Osteoblast (primary cell): ENCODE measurements at regions not wholly inside any gene's neighbourhood (a gene's known extent, or its start where the extent isn't known, plus 50 kb on each side); places are given as distances from the start of the nearest gene placed in this dataset.

Experiments used
- DNase-seq: peaks from one replicate; pipeline ENCODE4 v3.0.0; 2011; ENCODE audit warnings: low spot score, mixed read lengths; ENCODE audit not compliant: insufficient read length; ENCODE audit errors: missing footprints
- H2AFZ ChIP-seq: 2 replicates; pipeline ENCODE4 v1.6.0; 2011; ENCODE audit warnings: mild to moderate bottlenecking, low read length
- H3K27ac ChIP-seq: 2 replicates; pipeline ENCODE4 v1.5.1; 2011; ENCODE audit warnings: mild to moderate bottlenecking, low read depth, low read length, moderate library complexity
- H3K27me3 ChIP-seq: 2 replicates; pipeline ENCODE4 v1.6.0; 2012; ENCODE audit warnings: mild to moderate bottlenecking, control low read depth, inconsistent platforms, low read length, moderate library complexity; ENCODE audit not compliant: insufficient read depth
- H3K36me3 ChIP-seq: 2 replicates; pipeline ENCODE4 v1.5.1; 2011; ENCODE audit warnings: mild to moderate bottlenecking, low read length, control low read depth, moderate library complexity; ENCODE audit not compliant: insufficient read depth
- H3K4me1 ChIP-seq: 2 replicates; pipeline ENCODE4 v1.5.1; 2011; ENCODE audit warnings: mild to moderate bottlenecking, low read length, control low read depth, moderate library complexity; ENCODE audit not compliant: insufficient read depth
- H3K4me2 ChIP-seq: 2 replicates; pipeline ENCODE4 v1.6.0; 2011; ENCODE audit warnings: mild to moderate bottlenecking, low read length; ENCODE audit not compliant: insufficient read depth
- H3K4me3 ChIP-seq: fragments of 200-600 bp; sonication (generic); 3 replicates; pipeline ENCODE4 v1.5.1; 2012; ENCODE audit warnings: mild to moderate bottlenecking, low read length, inconsistent platforms; ENCODE audit not compliant: insufficient read depth
- H3K79me2 ChIP-seq: 2 replicates; pipeline ENCODE4 v1.6.0; 2012; ENCODE audit warnings: mild to moderate bottlenecking, low read length, control low read depth, inconsistent platforms; ENCODE audit not compliant: insufficient read depth
- H3K9me3 ChIP-seq: 2 replicates; pipeline ENCODE4 v1.5.1; 2011; ENCODE audit warnings: low read depth, low read length, control low read depth
- H4K20me1 ChIP-seq: 2 replicates; pipeline ENCODE4 v1.6.0; 2012; ENCODE audit warnings: mild to moderate bottlenecking, low read length, control low read depth; ENCODE audit not compliant: insufficient read depth
- CTCF ChIP-seq: IDR thresholded peaks from 2 replicates; pipeline ENCODE4 v1.5.1; 2011; ENCODE audit warnings: mild to moderate bottlenecking, low read depth, low read length, moderate library complexity; ENCODE audit errors: extremely low read depth

GRCh38 chr6:6788394-6789032 lies 200.0 kb downstream of the LY86 start:
- Histone ChIP-seq H3K27ac (no peak overlapping the region), H3K4me2 (no peak overlapping the region), H3K36me3 (no peaks in the 10 kb centered on the region), H3K27me3 (no peaks in the 10 kb centered on the region), H3K9me3 (no peaks in the 10 kb centered on the region), H4K20me1 (no peaks in the 10 kb centered on the region), H2AFZ (no peak overlapping the region), H3K4me3 (no peak overlapping the region), H3K79me2 (no peaks in the 10 kb centered on the region), H3K4me1 (no peaks in the 10 kb centered on the region)
- peak; percentile 42 for TF ChIP-seq CTCF
- DNase-seq, result no peak

GRCh38 chr6:6790393-6790792 lies 201.9 kb downstream of the LY86 start:
- DNase-seq, result no peak
- H3K4me3 ChIP-seq, result no peak overlapping the region
- no peak for TF ChIP-seq CTCF

GRCh38 chr6:6790891-6791290 lies 202.4 kb downstream of the LY86 start:
- Histone ChIP-seq H3K4me1 (no peaks in the 10 kb centered on the region), H3K4me2 (no peak overlapping the region), H3K27me3 (peaks cover 3% of the 10 kb centered on the region), H3K9me3 (no peaks in the 10 kb centered on the region), H3K4me3 (no peak overlapping the region), H2AFZ (no peak overlapping the region), H3K27ac (no peak overlapping the region), H3K36me3 (no peaks in the 10 kb centered on the region), H4K20me1 (no peaks in the 10 kb centered on the region), H3K79me2 (no peaks in the 10 kb centered on the region)
- no peak for DNase-seq
- TF ChIP-seq CTCF, result no peak

More at GRCh38 chr6:6790393-6790792, 201.9 kb downstream of the LY86 start:
- H3K27me3 ChIP-seq, result peaks cover 3% of the 10 kb centered on the region
- H3K79me2 ChIP-seq, result no peaks in the 10 kb centered on the region
- no peaks in the 10 kb centered on the region for H4K20me1 ChIP-seq
- no peak overlapping the region for H3K27ac ChIP-seq
- H3K4me1 ChIP-seq, result no peaks in the 10 kb centered on the region
- no peaks in the 10 kb centered on the region for H3K9me3 ChIP-seq
- H3K36me3 ChIP-seq, result no peaks in the 10 kb centered on the region
- H3K4me2 ChIP-seq, result no peak overlapping the region
- no peak overlapping the region for H2AFZ ChIP-seq

- no peak overlapping the region for H3K27ac ChIP-seq
- no peak overlapping the region for H3K4me2 ChIP-seq
- H2AFZ ChIP-seq, result no peak overlapping the region
- H3K79me2 ChIP-seq, result no peaks in the 10 kb centered on the region
- no peak for TF ChIP-seq CTCF
- H3K36me3 ChIP-seq, result no peaks in the 10 kb centered on the region
- DNase-seq, result no peak
- H3K9me3 ChIP-seq, result no peaks in the 10 kb centered on the region
- no peak overlapping the region for H3K4me3 ChIP-seq
- no peaks in the 10 kb centered on the region for H3K4me1 ChIP-seq
- peaks cover 3% of the 10 kb centered on the region for H3K27me3 ChIP-seq
- no peaks in the 10 kb centered on the region for H4K20me1 ChIP-seq
Measured at GRCh38 chr6:6793388-6794250, 205.1 kb downstream of the LY86 start.
